Mononuclear cell (primary cell): ENCODE measurements at regions not wholly inside any gene's neighbourhood (a gene's known extent, or its start where the extent isn't known, plus 50 kb on each side); places are given as distances from the start of the nearest gene placed in this dataset.

ENCODE experiments used
- H3K27me3 ChIP-seq: 2 replicates; pipeline ENCODE4 v1.6.0; 2011; ENCODE audit warnings: low read length, control low read depth; ENCODE audit not compliant: insufficient read depth
- H3K4me1 ChIP-seq: 2 replicates; pipeline ENCODE4 v1.5.1; 2011; ENCODE audit warnings: mild to moderate bottlenecking, low read length, control low read depth; ENCODE audit not compliant: insufficient read depth
- H3K4me3 ChIP-seq: 2 replicates; pipeline ENCODE4 v1.5.1; 2011; ENCODE audit warnings: mild to moderate bottlenecking, low read length, moderate library complexity
- H3K9me3 ChIP-seq: 2 replicates; pipeline ENCODE4 v1.5.1; 2011; ENCODE audit warnings: low read depth, mild to moderate bottlenecking, control low read depth, low read length

- Histone ChIP-seq H3K4me1 (no peaks in the 10 kb centered on the region), H3K4me3 (no peak overlapping the region), H3K27me3 (no peaks in the 10 kb centered on the region), H3K9me3 (no peaks in the 10 kb centered on the region)
Measured at GRCh38 chr10:23877791-23878320, 331.1 kb upstream of the KIAA1217 start.

GRCh38 chr10:23884670-23885069 is 324.3 kb upstream of the KIAA1217 start:
- Histone ChIP-seq H3K9me3 (no peaks in the 10 kb centered on the region), H3K4me1 (no peaks in the 10 kb centered on the region), H3K27me3 (no peaks in the 10 kb centered on the region), H3K4me3 (no peak overlapping the region)

GRCh38 chr10:23885853-23886252 is 323.1 kb upstream of the KIAA1217 start:
- Histone ChIP-seq H3K9me3 (no peaks in the 10 kb centered on the region), H3K4me3 (no peak overlapping the region), H3K27me3 (no peaks in the 10 kb centered on the region), H3K4me1 (no peaks in the 10 kb centered on the region)

- H3K4me1 ChIP-seq, result no peaks in the 10 kb centered on the region
- no peaks in the 10 kb centered on the region for H3K9me3 ChIP-seq
- H3K27me3 ChIP-seq, result no peaks in the 10 kb centered on the region
- no peak overlapping the region for H3K4me3 ChIP-seq
Measured at GRCh38 chr10:23886355-23886754, 322.6 kb upstream of the KIAA1217 start.

- Histone ChIP-seq H3K4me3 (no peak overlapping the region), H3K27me3 (no peaks in the 10 kb centered on the region), H3K4me1 (no peaks in the 10 kb centered on the region)
Measured at GRCh38 chr10:23891301-23891700, 317.6 kb upstream of the KIAA1217 start.

GRCh38 chr10:23892296-23892695 is 316.6 kb upstream of the KIAA1217 start:
- H3K9me3 ChIP-seq, result no peaks in the 10 kb centered on the region
- no peak overlapping the region for H3K4me3 ChIP-seq
- H3K27me3 ChIP-seq, result no peaks in the 10 kb centered on the region
- no peaks in the 10 kb centered on the region for H3K4me1 ChIP-seq

More at GRCh38 chr10:23891301-23891700, 317.6 kb upstream of the KIAA1217 start:
- H3K9me3 ChIP-seq, result no peaks in the 10 kb centered on the region

GRCh38 chr10:23897267-23897666 is 311.7 kb upstream of the KIAA1217 start:
- Histone ChIP-seq H3K27me3 (no peaks in the 10 kb centered on the region), H3K4me1 (no peaks in the 10 kb centered on the region), H3K4me3 (no peak overlapping the region), H3K9me3 (no peaks in the 10 kb centered on the region)

- H3K27me3 ChIP-seq, result no peaks in the 10 kb centered on the region
Measured at GRCh38 chr10:23897861-23898260, 311.1 kb upstream of the KIAA1217 start.

GRCh38 chr10:23899166-23899565 is 309.8 kb upstream of the KIAA1217 start:
- no peaks in the 10 kb centered on the region for H3K9me3 ChIP-seq
- H3K4me1 ChIP-seq, result no peaks in the 10 kb centered on the region
- H3K4me3 ChIP-seq, result no peak overlapping the region
- no peaks in the 10 kb centered on the region for H3K27me3 ChIP-seq

More at GRCh38 chr10:23897861-23898260, 311.1 kb upstream of the KIAA1217 start:
- Histone ChIP-seq H3K4me1 (no peaks in the 10 kb centered on the region), H3K9me3 (no peaks in the 10 kb centered on the region), H3K4me3 (no peak overlapping the region)

- H3K4me1 ChIP-seq, result no peaks in the 10 kb centered on the region
- H3K9me3 ChIP-seq, result no peaks in the 10 kb centered on the region
- no peaks in the 10 kb centered on the region for H3K27me3 ChIP-seq
- H3K4me3 ChIP-seq, result no peak overlapping the region
Measured at GRCh38 chr10:23910291-23910690, 298.6 kb upstream of the KIAA1217 start.

GRCh38 chr10:23912884-23913404 is 296.0 kb upstream of the KIAA1217 start:
- no peaks in the 10 kb centered on the region for H3K9me3 ChIP-seq
- H3K4me3 ChIP-seq, result no peak overlapping the region
- no peaks in the 10 kb centered on the region for H3K4me1 ChIP-seq
- H3K27me3 ChIP-seq, result no peaks in the 10 kb centered on the region

- Histone ChIP-seq H3K4me1 (no peaks in the 10 kb centered on the region), H3K9me3 (no peaks in the 10 kb centered on the region), H3K4me3 (no peak overlapping the region), H3K27me3 (no peaks in the 10 kb centered on the region)
Measured at GRCh38 chr10:23914641-23915040, 294.3 kb upstream of the KIAA1217 start.

- H3K9me3 ChIP-seq, result no peaks in the 10 kb centered on the region
- no peak overlapping the region for H3K4me3 ChIP-seq
- no peaks in the 10 kb centered on the region for H3K27me3 ChIP-seq
- no peaks in the 10 kb centered on the region for H3K4me1 ChIP-seq
Measured at GRCh38 chr10:23917251-23917840, 291.6 kb upstream of the KIAA1217 start.

- H3K9me3 ChIP-seq, result no peaks in the 10 kb centered on the region
- H3K4me1 ChIP-seq, result no peaks in the 10 kb centered on the region
- no peak overlapping the region for H3K4me3 ChIP-seq
- H3K27me3 ChIP-seq, result no peaks in the 10 kb centered on the region
Measured at GRCh38 chr10:23918090-23918723, 290.7 kb upstream of the KIAA1217 start.

GRCh38 chr10:23918839-23919238 is 290.1 kb upstream of the KIAA1217 start:
- Histone ChIP-seq H3K4me3 (no peak overlapping the region), H3K4me1 (no peaks in the 10 kb centered on the region), H3K27me3 (no peaks in the 10 kb centered on the region), H3K9me3 (no peaks in the 10 kb centered on the region)
